Limb (tissue), 2 donors: ENCODE measurements at regions not wholly inside any gene's neighbourhood (a gene's known extent, or its start where the extent isn't known, plus 50 kb on each side); places are given as distances from the start of the nearest gene placed in this dataset.
"Not testable (repeated sequence)": the region's sequence is repeated elsewhere in the genome, so short reads cannot be mapped to it uniquely, and the experiment has no call there.

Source experiments
- DNase-seq, 2 donors: peaks; one replicate each; pipeline ENCODE4 v3.0.0-alpha.2; 2016; ENCODE audit errors: extremely low spot score in 2 of 2

DNA sequence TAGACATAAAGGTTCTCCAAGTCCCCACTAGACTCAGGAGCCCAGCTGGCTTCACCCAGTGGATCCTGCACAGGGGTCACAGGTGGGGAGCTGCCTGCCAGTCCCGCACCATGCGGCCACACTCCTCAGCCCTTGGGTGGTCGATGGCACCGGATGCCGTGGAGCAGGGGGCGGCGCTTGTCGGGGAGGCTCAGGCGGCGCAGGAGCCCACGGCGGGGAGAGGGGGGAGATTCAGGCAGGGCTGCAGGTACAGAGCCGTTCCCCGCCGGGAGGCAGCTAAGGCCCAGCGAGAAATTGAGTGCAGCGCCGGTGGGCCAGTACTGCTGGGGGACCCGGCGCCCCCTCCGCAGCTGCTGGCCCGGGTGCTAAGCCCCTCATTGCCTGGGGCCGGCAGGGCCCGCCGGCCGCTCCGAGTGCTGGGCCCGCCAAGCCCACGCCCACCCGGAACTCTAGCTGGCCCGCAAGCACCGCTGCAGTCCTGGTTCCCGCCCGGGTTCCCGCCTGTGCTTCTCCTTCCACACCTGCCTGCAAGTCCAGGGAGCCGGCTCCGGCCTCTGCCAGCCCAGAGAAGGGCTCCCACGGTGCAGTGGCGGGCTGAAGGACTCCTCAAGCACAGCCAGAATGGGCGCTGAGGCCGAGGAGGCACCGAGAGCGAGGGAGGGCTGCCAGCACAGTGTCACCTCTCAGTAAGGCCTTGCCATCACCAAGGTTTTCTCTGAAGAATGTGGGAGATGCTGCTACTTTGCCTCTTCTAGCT lies 58.4 kb upstream of the PPP1R12A start:
- DNase-seq, result no peak

DNA sequence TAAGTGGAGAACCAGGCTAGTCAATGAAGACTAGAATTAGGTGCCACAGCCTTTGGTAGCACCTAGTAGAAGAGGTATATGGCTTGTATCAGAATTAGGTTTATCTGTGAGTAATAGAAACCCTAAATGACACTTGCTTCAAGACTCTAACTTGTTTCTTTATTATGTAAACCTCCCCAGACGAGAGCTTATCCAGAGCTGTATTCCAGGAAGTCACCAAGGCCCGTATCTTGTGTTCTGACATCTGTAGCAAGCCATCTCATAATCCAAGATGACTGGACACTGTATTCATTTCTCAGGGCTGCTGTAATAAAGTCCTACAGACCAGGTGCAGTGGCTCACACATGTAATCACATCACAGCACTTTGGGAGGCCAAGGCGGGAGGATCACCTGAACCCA lies 56.7 kb upstream of the PPP1R12A start:
- DNase-seq, result no peak

DNA sequence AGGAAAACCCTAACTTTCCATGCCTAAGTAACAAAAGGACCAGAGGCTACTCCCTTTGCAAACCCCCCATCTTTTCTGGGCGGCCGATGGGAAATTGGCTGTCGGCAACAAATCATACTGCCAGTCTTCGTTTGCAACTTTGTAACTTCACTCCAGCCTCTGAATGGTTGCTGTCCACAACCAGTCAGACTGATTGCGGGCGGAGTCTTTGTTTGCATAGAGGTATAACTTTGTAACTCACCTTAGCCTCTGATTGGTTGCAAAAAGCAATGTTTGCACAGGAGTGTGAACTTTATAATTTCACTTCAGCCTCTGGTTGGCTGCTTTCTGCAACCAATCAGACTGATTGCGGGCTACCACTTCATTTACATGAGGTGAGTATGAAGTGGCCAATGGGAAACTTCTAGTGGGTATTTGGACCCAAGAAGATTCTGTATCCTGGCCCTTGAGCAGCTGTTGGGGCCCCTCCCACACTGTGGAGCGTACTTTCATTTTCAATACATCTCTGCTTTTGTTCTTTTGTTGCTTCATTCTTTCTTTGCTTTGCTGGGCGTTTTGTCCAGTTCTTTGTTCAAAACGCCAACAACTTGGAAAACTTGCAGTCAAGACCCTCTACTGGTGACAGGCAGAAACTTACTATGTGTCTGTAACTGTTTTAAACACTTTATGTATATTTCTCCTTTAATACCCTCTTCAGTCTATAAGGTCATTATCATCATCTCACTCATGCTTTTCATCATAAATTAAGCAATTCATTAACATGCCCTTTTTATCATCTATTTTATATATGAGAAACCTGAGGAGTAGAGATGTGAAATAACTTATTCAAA lies 55.8 kb upstream of the PPP1R12A start:
- DNase-seq, result not testable (repeated sequence)

DNA sequence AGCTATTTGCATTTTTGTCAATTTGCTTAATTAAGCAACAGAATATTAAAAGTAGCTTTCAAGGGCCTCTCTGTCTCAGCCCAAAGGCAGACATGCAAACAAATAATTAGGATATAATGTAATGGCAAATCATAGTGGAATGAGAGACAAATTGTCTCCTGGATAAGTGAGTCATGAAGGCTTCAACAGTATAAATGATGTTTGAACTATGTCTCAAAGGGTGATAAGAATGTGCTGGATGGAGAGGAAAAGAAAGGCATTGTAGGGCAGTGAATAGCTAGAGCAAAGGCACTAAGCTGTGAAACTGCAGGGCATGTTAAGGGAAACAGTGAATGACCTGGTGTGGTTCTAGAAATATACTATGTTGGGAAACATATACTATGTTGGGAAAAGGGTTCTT lies 53.5 kb upstream of the PPP1R12A start:
- no peak for DNase-seq

DNA sequence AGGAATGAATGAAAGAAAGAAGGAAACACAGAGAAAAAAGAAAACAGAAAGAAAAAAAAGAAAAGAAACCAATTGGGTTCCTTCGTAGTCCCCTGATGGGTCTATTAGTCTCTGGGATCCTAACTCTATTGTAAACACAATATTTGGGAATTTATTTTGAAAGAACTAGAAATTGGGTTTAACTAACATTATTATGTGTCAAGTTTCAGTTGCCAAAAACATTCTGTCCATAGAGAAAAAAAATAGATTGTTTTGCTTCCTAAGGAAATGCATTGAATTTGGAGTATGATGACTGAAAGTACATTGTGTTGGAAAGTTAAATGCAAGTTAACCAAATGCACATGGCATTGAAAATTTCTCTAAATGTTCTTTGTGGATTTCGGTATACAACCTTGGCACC lies 52.8 kb upstream of the PPP1R12A start:
- DNase-seq, result no peak
